HG03025 (cell line): ENCODE measurements at regions not wholly inside any gene's neighbourhood (a gene's known extent, or its start where the extent isn't known, plus 50 kb on each side); places are given as distances from the start of the nearest gene placed in this dataset.

Source experiments
- ATAC-seq: cut with Tn5 transposase; IDR thresholded peaks from one replicate; pipeline ENCODE4 v1.9.1; 2021; ENCODE audit warnings: mild to moderate bottlenecking, moderate library complexity; ENCODE audit not compliant: unreplicated experiment, low FRiP score

- no peak for ATAC-seq
Measured at GRCh38 chr18:55869556-55870501, 281.8 kb upstream of the TCF4 start.

GRCh38 chr18:55868909-55869308 is 280.9 kb upstream of the TCF4 start:
- no peak for ATAC-seq

GRCh38 chr18:55866886-55867285 is 278.9 kb upstream of the TCF4 start:
- ATAC-seq: no peak

GRCh38 chr18:55866006-55866405 is 278.0 kb upstream of the TCF4 start:
- ATAC-seq: no peak

- no peak for ATAC-seq
Measured at GRCh38 chr18:55864281-55864680, 276.3 kb upstream of the TCF4 start.

GRCh38 chr18:55863876-55864275 is 275.9 kb upstream of the TCF4 start:
- ATAC-seq: no peak

GRCh38 chr18:55863391-55863706 is 275.4 kb upstream of the TCF4 start:
- no peak for ATAC-seq

GRCh38 chr18:55862693-55863390 is 274.9 kb upstream of the TCF4 start:
- no peak for ATAC-seq

GRCh38 chr18:55861266-55861665 is 273.3 kb upstream of the TCF4 start:
- no peak for ATAC-seq

GRCh38 chr18:55858661-55859515 is 270.9 kb upstream of the TCF4 start:
- no peak for ATAC-seq

GRCh38 chr18:55857956-55858355 is 270.0 kb upstream of the TCF4 start:
- no peak for ATAC-seq

GRCh38 chr18:55857409-55857808 is 269.4 kb upstream of the TCF4 start:
- no peak for ATAC-seq

- ATAC-seq: no peak
Measured at GRCh38 chr18:55856679-55857078, 268.7 kb upstream of the TCF4 start.

GRCh38 chr18:55856229-55856628 is 268.2 kb upstream of the TCF4 start:
- ATAC-seq: no peak

GRCh38 chr18:55853268-55853667 is 265.3 kb upstream of the TCF4 start:
- ATAC-seq: no peak

- ATAC-seq: no peak
Measured at GRCh38 chr18:55850904-55851303, 262.9 kb upstream of the TCF4 start.

- ATAC-seq: no peak
Measured at GRCh38 chr18:55849391-55849790, 261.4 kb upstream of the TCF4 start.

GRCh38 chr18:55847960-55848359 is 260.0 kb upstream of the TCF4 start:
- no peak for ATAC-seq

- ATAC-seq: no peak
Measured at GRCh38 chr18:55845221-55845620, 257.2 kb upstream of the TCF4 start.

GRCh38 chr18:55844382-55844781 is 256.4 kb upstream of the TCF4 start:
- ATAC-seq: no peak

GRCh38 chr18:55841314-55841713 is 253.3 kb upstream of the TCF4 start:
- ATAC-seq: no peak
